Amygdala (tissue), 56 donors: ENCODE measurements at regions not wholly inside any gene's neighbourhood (a gene's known extent, or its start where the extent isn't known, plus 50 kb on each side); places are given as distances from the start of the nearest gene placed in this dataset.

Experiments used
- DNase-seq, 56 donors: peaks; one replicate each; lab custom pipeline; 2025; lab: John Stamatoyannopoulos, UW

- DNase-seq: no peak
Observed at GRCh38 chr13:95352486-95352885, 51.2 kb upstream of the ABCC4 start.

GRCh38 chr13:95354156-95354555, 52.9 kb upstream of the ABCC4 start:
- no peak for DNase-seq

- DNase-seq: peak in 3 of 56 donors; percentile 3 to 13 (median 5)
Observed at GRCh38 chr13:95354680-95355487, 53.6 kb upstream of the ABCC4 start.

- no peak for DNase-seq
Observed at GRCh38 chr13:95355494-95355893, 54.2 kb upstream of the ABCC4 start.

GRCh38 chr13:95356916-95357315, 55.7 kb upstream of the ABCC4 start:
- DNase-seq: no peak

- no peak for DNase-seq
Observed at GRCh38 chr13:95357875-95358274, 56.6 kb upstream of the ABCC4 start.

- DNase-seq: no peak
Observed at GRCh38 chr13:95360052-95360451, 58.8 kb upstream of the ABCC4 start.

- DNase-seq: peak in 1 of 56 donors; percentile 4
Observed at GRCh38 chr13:95360464-95361097, 59.3 kb upstream of the ABCC4 start.

GRCh38 chr13:95361686-95362085, 60.4 kb upstream of the ABCC4 start:
- no peak for DNase-seq

GRCh38 chr13:95362666-95363065, 61.4 kb upstream of the ABCC4 start:
- DNase-seq: no peak

GRCh38 chr13:95367309-95367843, 66.1 kb upstream of the ABCC4 start:
- no peak for DNase-seq

- DNase-seq: no peak
Observed at GRCh38 chr13:95368998-95369397, 67.7 kb upstream of the ABCC4 start.

- DNase-seq: no peak
Observed at GRCh38 chr13:95375706-95376105, 74.5 kb upstream of the ABCC4 start.

GRCh38 chr13:95378603-95379002, 77.4 kb upstream of the ABCC4 start:
- DNase-seq: no peak

- DNase-seq: peak in 54 of 56 donors; percentile 5 to 85 (median 52)
Observed at GRCh38 chr13:95380468-95381211, 79.4 kb upstream of the ABCC4 start.

GRCh38 chr13:95381212-95381527, 79.9 kb upstream of the ABCC4 start:
- no peak for DNase-seq

GRCh38 chr13:95382411-95382810, 81.2 kb upstream of the ABCC4 start:
- DNase-seq: no peak

- no peak for DNase-seq
Observed at GRCh38 chr13:95382916-95383315, 81.7 kb upstream of the ABCC4 start.

GRCh38 chr13:95385373-95385772, 84.1 kb upstream of the ABCC4 start:
- DNase-seq: no peak

GRCh38 chr13:95385798-95386197, 84.5 kb upstream of the ABCC4 start:
- no peak for DNase-seq

GRCh38 chr13:95386370-95386769, 85.1 kb upstream of the ABCC4 start:
- DNase-seq: no peak
